Keratinocyte (primary cell): ENCODE measurements at regions not wholly inside any gene's neighbourhood (a gene's known extent, or its start where the extent isn't known, plus 50 kb on each side); places are given as distances from the start of the nearest gene placed in this dataset.

Experiments
- DNase-seq: peaks from one replicate; pipeline ENCODE4 v3.0.0-alpha.2; 2011; ENCODE audit warnings: low read depth, missing footprints, low spot score
- FAIRE-seq: peaks from 2 replicates; lab custom pipeline; 2011; peaks lifted over from hg19 to GRCh38; lab: Jason Lieb, UNC
- H2AFZ ChIP-seq: 2 replicates; pipeline ENCODE4 v1.6.0; 2012; ENCODE audit warnings: low read length, control low read depth, inconsistent platforms; ENCODE audit not compliant: control insufficient read depth
- H3K27ac ChIP-seq: 2 replicates; pipeline ENCODE4 v1.5.1; 2011; ENCODE audit warnings: low read length; ENCODE audit not compliant: control insufficient read depth, insufficient read depth
- H3K27me3 ChIP-seq: 3 replicates; pipeline ENCODE4 v1.6.0; 2011; ENCODE audit warnings: low read length; ENCODE audit not compliant: control insufficient read depth, insufficient read depth; ENCODE audit errors: extremely low read depth
- H3K36me3 ChIP-seq, 2 experiments: 2 replicates in 1 of 2; 3 replicates in 1 of 2; pipeline ENCODE4 v1.5.1; 2011; ENCODE audit warnings: low read length in 2 of 2, mild to moderate bottlenecking in 1 of 2; ENCODE audit not compliant: control insufficient read depth in 2 of 2, insufficient read depth in 2 of 2; ENCODE audit errors: extremely low read depth in 1 of 2
- H3K4me1 ChIP-seq: 3 replicates; pipeline ENCODE4 v1.5.1; 2011; ENCODE audit warnings: low read length; ENCODE audit not compliant: control insufficient read depth, insufficient read depth; ENCODE audit errors: extremely low read depth
- H3K4me2 ChIP-seq: 3 replicates; pipeline ENCODE4 v1.6.0; 2011; ENCODE audit warnings: low read depth, low read length; ENCODE audit not compliant: control insufficient read depth, insufficient read depth; ENCODE audit errors: extremely low read depth
- H3K4me3 ChIP-seq, 3 experiments: fragments of 200-600 bp in 1 of 3; sonication (generic) in 1 of 3; 2 replicates in 2 of 3; 3 replicates in 1 of 3; pipeline ENCODE4 v1.5.1; 2011 to 2016; ENCODE audit warnings: low read length in 3 of 3, mild to moderate bottlenecking in 3 of 3, control low read depth in 2 of 3, inconsistent platforms in 1 of 3, low read depth in 1 of 3, mixed read lengths in 1 of 3, mixed run types in 1 of 3, moderate library complexity in 1 of 3; ENCODE audit not compliant: control insufficient read depth in 2 of 3, insufficient read depth in 2 of 3; ENCODE audit errors: extremely low read depth in 1 of 3
- H3K79me2 ChIP-seq: 2 replicates; pipeline ENCODE4 v1.6.0; 2012; ENCODE audit warnings: low read length; ENCODE audit not compliant: control insufficient read depth, insufficient read depth
- H3K9ac ChIP-seq: 3 replicates; pipeline ENCODE4 v1.6.0; 2011; ENCODE audit warnings: low read length; ENCODE audit not compliant: control insufficient read depth, insufficient read depth; ENCODE audit errors: extremely low read depth
- H3K9me1 ChIP-seq: 3 replicates; pipeline ENCODE4 v1.6.0; 2011; ENCODE audit warnings: low read length; ENCODE audit not compliant: control insufficient read depth, insufficient read depth; ENCODE audit errors: extremely low read depth
- H3K9me3 ChIP-seq: 2 replicates; pipeline ENCODE4 v1.5.1; 2012; ENCODE audit warnings: low read depth, low read length; ENCODE audit not compliant: control insufficient read depth
- H4K20me1 ChIP-seq: 3 replicates; pipeline ENCODE4 v1.6.0; 2011; ENCODE audit warnings: low read length; ENCODE audit not compliant: control insufficient read depth, insufficient read depth; ENCODE audit errors: extremely low read depth
- EZH2 ChIP-seq: IDR thresholded peaks from one replicate; pipeline ENCODE4 v1.6.1; 2012; ENCODE audit warnings: inconsistent platforms, mild to moderate bottlenecking, low read length, moderate library complexity
- dilution Hi-C: fragments of 300-500 bp; cut with MboI; formaldehyde crosslinking; loops from one replicate; pipeline ENCODE4 v1.7.0; 2020; ENCODE audit warnings: low sequenced_read_pairs; ENCODE audit not compliant: extremely low pct_ligation_motif_present
- TF ChIP-seq, protein P1 (sequence below), 3 experiments: IDR thresholded peaks in 1 of 3; conservative IDR thresholded peaks in 1 of 3; optimal IDR thresholded peaks in 1 of 3; 2 replicates in 2 of 3; 3 replicates in 1 of 3; pipeline versions ENCODE3 to v1.5.1; 2011; ENCODE audit warnings: low read length in 3 of 3, mild to moderate bottlenecking in 3 of 3, moderate library complexity in 2 of 3, control low read depth in 1 of 3, inconsistent platforms in 1 of 3; ENCODE audit not compliant: insufficient read depth in 2 of 3; ENCODE audit errors: extremely low read depth in 1 of 3

DNA sequence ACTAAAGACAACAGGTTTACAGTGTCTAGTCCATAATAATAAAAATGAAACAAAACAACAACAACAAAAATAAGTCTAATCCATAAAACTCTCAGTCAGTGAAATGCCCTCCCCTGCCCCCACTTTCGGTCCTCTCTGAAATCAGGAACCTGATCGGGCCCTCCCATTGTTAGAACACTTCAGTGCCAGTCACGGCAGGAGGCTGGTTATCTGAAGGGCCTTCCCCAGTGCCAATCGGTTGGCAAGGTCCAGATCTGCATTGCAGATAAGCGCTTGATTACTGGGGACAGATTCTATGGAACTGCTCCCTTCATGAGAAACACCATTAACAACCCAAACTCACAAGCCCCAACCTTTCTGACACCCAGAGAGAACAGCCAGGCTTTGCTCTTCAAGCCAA is 72.2 kb upstream of the EEPD1 start:
- no peak overlapping the region for H3K4me2 ChIP-seq
- no peak overlapping the region for H3K4me3 ChIP-seq
- no peak overlapping the region for H3K9ac ChIP-seq
- no peaks in the 10 kb centered on the region for H3K4me1 ChIP-seq
- H3K9me1 ChIP-seq = no peaks in the 10 kb centered on the region
- no peaks in the 10 kb centered on the region for H4K20me1 ChIP-seq
- H3K27ac ChIP-seq = no peak overlapping the region
- TF ChIP-seq, protein P1, sequence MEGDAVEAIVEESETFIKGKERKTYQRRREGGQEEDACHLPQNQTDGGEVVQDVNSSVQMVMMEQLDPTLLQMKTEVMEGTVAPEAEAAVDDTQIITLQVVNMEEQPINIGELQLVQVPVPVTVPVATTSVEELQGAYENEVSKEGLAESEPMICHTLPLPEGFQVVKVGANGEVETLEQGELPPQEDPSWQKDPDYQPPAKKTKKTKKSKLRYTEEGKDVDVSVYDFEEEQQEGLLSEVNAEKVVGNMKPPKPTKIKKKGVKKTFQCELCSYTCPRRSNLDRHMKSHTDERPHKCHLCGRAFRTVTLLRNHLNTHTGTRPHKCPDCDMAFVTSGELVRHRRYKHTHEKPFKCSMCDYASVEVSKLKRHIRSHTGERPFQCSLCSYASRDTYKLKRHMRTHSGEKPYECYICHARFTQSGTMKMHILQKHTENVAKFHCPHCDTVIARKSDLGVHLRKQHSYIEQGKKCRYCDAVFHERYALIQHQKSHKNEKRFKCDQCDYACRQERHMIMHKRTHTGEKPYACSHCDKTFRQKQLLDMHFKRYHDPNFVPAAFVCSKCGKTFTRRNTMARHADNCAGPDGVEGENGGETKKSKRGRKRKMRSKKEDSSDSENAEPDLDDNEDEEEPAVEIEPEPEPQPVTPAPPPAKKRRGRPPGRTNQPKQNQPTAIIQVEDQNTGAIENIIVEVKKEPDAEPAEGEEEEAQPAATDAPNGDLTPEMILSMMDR (optimal IDR thresholded peaks at IDR 0.05 in 1 of 3, IDR thresholded peaks at IDR 0.05 in 1 of 3, conservative IDR thresholded peaks at IDR 0.05 in 1 of 3; ENCODE audit: extremely low read depth in 1 of 3, insufficient read depth in 2 of 3, low read length in 3 of 3) = no peak
- no peak for TF ChIP-seq EZH2
- H3K36me3 ChIP-seq = no peaks in the 10 kb centered on the region
- H3K79me2 ChIP-seq = no peaks in the 10 kb centered on the region
- dilution Hi-C loops = no loop called here
- no peak overlapping the region for H2AFZ ChIP-seq
- FAIRE-seq = no peak
- peaks cover 12% of the 10 kb centered on the region for H3K27me3 ChIP-seq
- H3K9me3 ChIP-seq = no peaks in the 10 kb centered on the region
- no peak for DNase-seq

DNA sequence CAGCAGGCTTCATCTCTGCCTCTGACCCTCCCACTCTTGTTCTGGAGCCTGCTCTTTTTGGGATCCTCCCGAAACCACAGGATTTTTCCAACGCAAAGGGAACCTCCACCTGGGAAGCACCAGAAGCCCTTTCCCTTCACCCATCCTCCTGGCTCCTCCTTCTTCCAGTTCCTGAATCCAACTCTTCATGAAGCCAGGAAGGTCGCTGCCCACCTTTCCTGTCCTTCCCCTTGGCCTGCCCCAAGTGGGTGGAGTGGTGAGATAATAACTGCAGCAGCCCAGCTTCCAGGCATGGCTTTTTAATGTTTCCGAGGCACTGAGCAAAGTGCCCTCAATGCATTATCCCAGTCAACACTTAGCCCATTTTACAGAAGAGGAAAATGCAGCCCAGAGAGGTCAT is 70.8 kb upstream of the EEPD1 start:
- Histone ChIP-seq H4K20me1 (no peaks in the 10 kb centered on the region), H3K4me2 (no peak overlapping the region), H3K27ac (no peak overlapping the region), H3K9ac (no peak overlapping the region), H3K79me2 (no peaks in the 10 kb centered on the region), H3K4me3 (no peak overlapping the region), H3K9me3 (no peaks in the 10 kb centered on the region), H3K27me3 (peaks cover 12% of the 10 kb centered on the region), H3K4me1 (no peaks in the 10 kb centered on the region), H3K9me1 (no peaks in the 10 kb centered on the region), H2AFZ (no peak overlapping the region), H3K36me3 (no peaks in the 10 kb centered on the region)
- FAIRE-seq (no peak), DNase-seq (no peak)
- dilution Hi-C loops = no loop called here
- TF ChIP-seq EZH2 = no peak
- TF ChIP-seq, protein P1 (optimal IDR thresholded peaks at IDR 0.05 in 1 of 3, IDR thresholded peaks at IDR 0.05 in 1 of 3, conservative IDR thresholded peaks at IDR 0.05 in 1 of 3; ENCODE audit: extremely low read depth in 1 of 3, insufficient read depth in 2 of 3, low read length in 3 of 3) = no peak
